WTC11 (cell line): ENCODE measurements at regions not wholly inside any gene's neighbourhood (a gene's known extent, or its start where the extent isn't known, plus 50 kb on each side); places are given as distances from the start of the nearest gene placed in this dataset.

Source experiments
- ATAC-seq: fragments of 200-7000 bp; cut with Tn5 transposase; 2 replicates; pipeline ENCODE4 v1.10.0; 2021; ENCODE audit warnings: mild to moderate bottlenecking, moderate library complexity
- CTCF ChIA-PET: fragments of 300-600 bp; sonication (Branson Sonifier 250); formaldehyde crosslinking; loops from one replicate; lab custom pipeline; 2021; ENCODE audit warnings: antibody characterized with exemption; lab: Charles Lee
- POLR2A ChIA-PET: fragments of 350-600 bp; sonication (Branson Sonifier 250); formaldehyde crosslinking; loops from one replicate; lab custom pipeline; 2021; ENCODE audit warnings: antibody characterized with exemption; lab: Charles Lee
- DNase-seq: peaks from one replicate; pipeline ENCODE4 v3.0.0; 2021; ENCODE audit warnings: low spot score
- H3K27ac Mint-ChIP-seq: 2 replicates; pipeline ENCODE4 v1.8.0; 2021; ENCODE audit warnings: mixed read lengths
- H3K27me3 Mint-ChIP-seq: 2 replicates; pipeline ENCODE4 v1.8.0; 2021; ENCODE audit warnings: low read depth, mild to moderate bottlenecking, moderate library complexity, mixed read lengths
- H3K36me3 Mint-ChIP-seq: 2 replicates; pipeline ENCODE4 v1.8.0; 2021; ENCODE audit warnings: mixed read lengths
- H3K4me1 Mint-ChIP-seq: 2 replicates; pipeline ENCODE4 v1.8.0; 2022; ENCODE audit warnings: mixed read lengths
- H3K4me3 Mint-ChIP-seq: 2 replicates; pipeline ENCODE4 v1.8.0; 2021; ENCODE audit warnings: mild to moderate bottlenecking, moderate library complexity, mixed read lengths
- H3K9me3 Mint-ChIP-seq: 2 replicates; pipeline ENCODE4 v1.8.0; 2021; ENCODE audit warnings: mixed read lengths
- CREB1 ChIP-seq: sonication (generic); formaldehyde crosslinking; IDR thresholded peaks from 2 replicates; pipeline ENCODE4 v1.8.0; 2023; ENCODE audit warnings: mild to moderate bottlenecking, missing genetic modification reagents
- E2F4 ChIP-seq: sonication (generic); formaldehyde crosslinking; IDR thresholded peaks from 2 replicates; pipeline ENCODE4 v1.8.1; 2022; ENCODE audit warnings: low read depth, mild to moderate bottlenecking, moderate library complexity, missing genetic modification reagents, borderline replicate concordance
- EMX1 ChIP-seq: fragments of 250-450 bp; sonication (Bioruptor Pico); IDR thresholded peaks from 2 replicates; pipeline ENCODE4 v1.8.0; 2021; ENCODE audit warnings: mild to moderate bottlenecking
- FOXJ3 ChIP-seq: sonication (generic); formaldehyde crosslinking; IDR thresholded peaks from 2 replicates; pipeline ENCODE4 v1.9.0; 2021; ENCODE audit warnings: missing genetic modification reagents, mild to moderate bottlenecking, borderline replicate concordance
- FOXP1 ChIP-seq: sonication (generic); formaldehyde crosslinking; IDR thresholded peaks from 2 replicates; pipeline ENCODE4 v1.8.0; 2022; ENCODE audit warnings: missing genetic modification reagents, mild to moderate bottlenecking, moderate library complexity, borderline replicate concordance
- GRHL2 ChIP-seq: fragments of 250-450 bp; sonication (Bioruptor Pico); IDR thresholded peaks from 2 replicates; pipeline ENCODE4 v1.8.0; 2022; ENCODE audit warnings: mild to moderate bottlenecking, moderate library complexity; ENCODE audit not compliant: insufficient replicate concordance, severe bottlenecking
- GTF2I ChIP-seq: fragments of 250-450 bp; sonication (Bioruptor Pico); conservative IDR thresholded peaks from 2 replicates; pipeline ENCODE4 v1.4.0; 2021; ENCODE audit warnings: mild to moderate bottlenecking
- HMGA2 ChIP-seq: fragments of 250-450 bp; sonication (Bioruptor Pico); IDR thresholded peaks from 2 replicates; pipeline ENCODE4 v1.4.0; 2021; ENCODE audit warnings: mild to moderate bottlenecking, moderate library complexity
- HMGXB4 ChIP-seq: sonication (generic); formaldehyde crosslinking; IDR thresholded peaks from 2 replicates; pipeline ENCODE4 v1.8.1; 2023; ENCODE audit warnings: mild to moderate bottlenecking, moderate library complexity, missing genetic modification reagents
- NR2C2 ChIP-seq: sonication (generic); formaldehyde crosslinking; IDR thresholded peaks from 2 replicates; pipeline ENCODE4 v1.8.0; 2022; ENCODE audit warnings: mild to moderate bottlenecking, missing genetic modification reagents
- RORB ChIP-seq: fragments of 250-450 bp; sonication (Bioruptor Pico); IDR thresholded peaks from 2 replicates; pipeline ENCODE4 v1.9.0; 2021; ENCODE audit warnings: mild to moderate bottlenecking
- TEAD1 ChIP-seq: sonication (generic); formaldehyde crosslinking; IDR thresholded peaks from 2 replicates; pipeline ENCODE4 v1.8.0; 2022; ENCODE audit warnings: mild to moderate bottlenecking, missing genetic modification reagents
- TP53 ChIP-seq: sonication (generic); formaldehyde crosslinking; IDR thresholded peaks from 2 replicates; pipeline ENCODE4 v1.8.1; 2023; ENCODE audit warnings: mild to moderate bottlenecking, missing genetic modification reagents
- ZNF121 ChIP-seq: sonication (generic); formaldehyde crosslinking; IDR thresholded peaks from 2 replicates; pipeline ENCODE4 v1.8.0; 2023; ENCODE audit warnings: missing genetic modification reagents
- ZNF317 ChIP-seq: sonication (generic); formaldehyde crosslinking; IDR thresholded peaks from 2 replicates; pipeline ENCODE4 v1.8.1; 2023; ENCODE audit warnings: low read depth, mild to moderate bottlenecking, moderate library complexity, missing genetic modification reagents, borderline replicate concordance
- ZNF423 ChIP-seq: fragments of 250-450 bp; sonication (Bioruptor Pico); IDR thresholded peaks from 2 replicates; pipeline ENCODE4 v2.1.2; 2022; ENCODE audit warnings: mild to moderate bottlenecking, moderate library complexity
- TF ChIP-seq, protein P1 (sequence below): sonication (generic); formaldehyde crosslinking; conservative IDR thresholded peaks from 2 replicates; pipeline ENCODE4 v1.8.1; 2023; ENCODE audit warnings: mild to moderate bottlenecking, low read depth, missing genetic modification reagents, moderate library complexity
- TF ChIP-seq, protein P2 (sequence below): sonication (generic); formaldehyde crosslinking; IDR thresholded peaks from 2 replicates; pipeline ENCODE4 v1.8.1; 2022; ENCODE audit warnings: mild to moderate bottlenecking, moderate library complexity, missing genetic modification reagents
- TF ChIP-seq, protein P3 (sequence below): fragments of 250-450 bp; sonication (Bioruptor Pico); IDR thresholded peaks from 2 replicates; pipeline ENCODE4 v2.1.2; 2022; ENCODE audit warnings: mild to moderate bottlenecking, moderate library complexity
- TF ChIP-seq, protein P4 (sequence below): sonication (generic); formaldehyde crosslinking; conservative IDR thresholded peaks from 2 replicates; pipeline ENCODE4 v1.8.1; 2022; ENCODE audit warnings: mild to moderate bottlenecking, missing genetic modification reagents
- TF ChIP-seq, protein P5 (sequence below): sonication (generic); formaldehyde crosslinking; IDR thresholded peaks from 2 replicates; pipeline ENCODE4 v1.8.1; 2023; ENCODE audit warnings: mild to moderate bottlenecking, missing genetic modification reagents
- TF ChIP-seq, protein P6 (sequence below): sonication (generic); formaldehyde crosslinking; IDR thresholded peaks from 2 replicates; pipeline ENCODE4 v1.8.0; 2023; ENCODE audit warnings: missing genetic modification reagents
- TF ChIP-seq, protein P7 (sequence below): fragments of 250-450 bp; sonication (Bioruptor Pico); IDR thresholded peaks from 2 replicates; pipeline ENCODE4 v1.9.0; 2021; ENCODE audit warnings: mild to moderate bottlenecking

- no peaks in the 10 kb centered on the region; the same call in 1 of the 2 replicates for H3K27me3 Mint-ChIP-seq
- no peak overlapping the region for H3K27ac Mint-ChIP-seq
- ChIA-PET CTCF (no interaction called here), POLR2A (no interaction called here)
- no peaks in the 10 kb centered on the region; the same call in 1 of the 2 replicates for H3K36me3 Mint-ChIP-seq
- no peak overlapping the region for H3K4me3 Mint-ChIP-seq
- no peak for DNase-seq
- TF ChIP-seq, protein P1, sequence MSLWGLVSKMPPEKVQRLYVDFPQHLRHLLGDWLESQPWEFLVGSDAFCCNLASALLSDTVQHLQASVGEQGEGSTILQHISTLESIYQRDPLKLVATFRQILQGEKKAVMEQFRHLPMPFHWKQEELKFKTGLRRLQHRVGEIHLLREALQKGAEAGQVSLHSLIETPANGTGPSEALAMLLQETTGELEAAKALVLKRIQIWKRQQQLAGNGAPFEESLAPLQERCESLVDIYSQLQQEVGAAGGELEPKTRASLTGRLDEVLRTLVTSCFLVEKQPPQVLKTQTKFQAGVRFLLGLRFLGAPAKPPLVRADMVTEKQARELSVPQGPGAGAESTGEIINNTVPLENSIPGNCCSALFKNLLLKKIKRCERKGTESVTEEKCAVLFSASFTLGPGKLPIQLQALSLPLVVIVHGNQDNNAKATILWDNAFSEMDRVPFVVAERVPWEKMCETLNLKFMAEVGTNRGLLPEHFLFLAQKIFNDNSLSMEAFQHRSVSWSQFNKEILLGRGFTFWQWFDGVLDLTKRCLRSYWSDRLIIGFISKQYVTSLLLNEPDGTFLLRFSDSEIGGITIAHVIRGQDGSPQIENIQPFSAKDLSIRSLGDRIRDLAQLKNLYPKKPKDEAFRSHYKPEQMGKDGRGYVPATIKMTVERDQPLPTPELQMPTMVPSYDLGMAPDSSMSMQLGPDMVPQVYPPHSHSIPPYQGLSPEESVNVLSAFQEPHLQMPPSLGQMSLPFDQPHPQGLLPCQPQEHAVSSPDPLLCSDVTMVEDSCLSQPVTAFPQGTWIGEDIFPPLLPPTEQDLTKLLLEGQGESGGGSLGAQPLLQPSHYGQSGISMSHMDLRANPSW (CRISPR knock-in tag): no peak
- TF ChIP-seq, protein P2, sequence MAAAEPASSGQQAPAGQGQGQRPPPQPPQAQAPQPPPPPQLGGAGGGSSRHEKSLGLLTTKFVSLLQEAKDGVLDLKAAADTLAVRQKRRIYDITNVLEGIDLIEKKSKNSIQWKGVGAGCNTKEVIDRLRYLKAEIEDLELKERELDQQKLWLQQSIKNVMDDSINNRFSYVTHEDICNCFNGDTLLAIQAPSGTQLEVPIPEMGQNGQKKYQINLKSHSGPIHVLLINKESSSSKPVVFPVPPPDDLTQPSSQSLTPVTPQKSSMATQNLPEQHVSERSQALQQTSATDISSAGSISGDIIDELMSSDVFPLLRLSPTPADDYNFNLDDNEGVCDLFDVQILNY (CRISPR knock-in tag): no peak
- TF ChIP-seq, protein P3, sequence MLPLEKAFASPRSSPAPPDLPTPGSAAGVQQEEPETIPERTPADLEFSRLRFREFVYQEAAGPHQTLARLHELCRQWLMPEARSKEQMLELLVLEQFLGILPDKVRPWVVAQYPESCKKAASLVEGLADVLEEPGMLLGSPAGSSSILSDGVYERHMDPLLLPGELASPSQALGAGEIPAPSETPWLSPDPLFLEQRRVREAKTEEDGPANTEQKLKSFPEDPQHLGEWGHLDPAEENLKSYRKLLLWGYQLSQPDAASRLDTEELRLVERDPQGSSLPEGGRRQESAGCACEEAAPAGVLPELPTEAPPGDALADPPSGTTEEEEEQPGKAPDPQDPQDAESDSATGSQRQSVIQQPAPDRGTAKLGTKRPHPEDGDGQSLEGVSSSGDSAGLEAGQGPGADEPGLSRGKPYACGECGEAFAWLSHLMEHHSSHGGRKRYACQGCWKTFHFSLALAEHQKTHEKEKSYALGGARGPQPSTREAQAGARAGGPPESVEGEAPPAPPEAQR (CRISPR knock-in tag): no peak
- TF ChIP-seq, protein P4, sequence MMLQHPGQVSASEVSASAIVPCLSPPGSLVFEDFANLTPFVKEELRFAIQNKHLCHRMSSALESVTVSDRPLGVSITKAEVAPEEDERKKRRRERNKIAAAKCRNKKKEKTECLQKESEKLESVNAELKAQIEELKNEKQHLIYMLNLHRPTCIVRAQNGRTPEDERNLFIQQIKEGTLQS (CRISPR knock-in tag): no peak
- TF ChIP-seq, protein P5, sequence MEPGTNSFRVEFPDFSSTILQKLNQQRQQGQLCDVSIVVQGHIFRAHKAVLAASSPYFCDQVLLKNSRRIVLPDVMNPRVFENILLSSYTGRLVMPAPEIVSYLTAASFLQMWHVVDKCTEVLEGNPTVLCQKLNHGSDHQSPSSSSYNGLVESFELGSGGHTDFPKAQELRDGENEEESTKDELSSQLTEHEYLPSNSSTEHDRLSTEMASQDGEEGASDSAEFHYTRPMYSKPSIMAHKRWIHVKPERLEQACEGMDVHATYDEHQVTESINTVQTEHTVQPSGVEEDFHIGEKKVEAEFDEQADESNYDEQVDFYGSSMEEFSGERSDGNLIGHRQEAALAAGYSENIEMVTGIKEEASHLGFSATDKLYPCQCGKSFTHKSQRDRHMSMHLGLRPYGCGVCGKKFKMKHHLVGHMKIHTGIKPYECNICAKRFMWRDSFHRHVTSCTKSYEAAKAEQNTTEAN: no peak
- no peak for TF ChIP-seq GRHL2 (CRISPR knock-in tag)
- no peak; the same call in 1 of the 2 replicates for ATAC-seq
- H3K4me1 Mint-ChIP-seq: no peaks in the 10 kb centered on the region
- H3K9me3 Mint-ChIP-seq: no peaks in the 10 kb centered on the region
Measured at GRCh38 chr6:113511100-113511499, 346.0 kb upstream of the MARCKS start.

GRCh38 chr6:113512576-113512975 is 344.6 kb upstream of the MARCKS start:
- no peak overlapping the region for H3K4me3 Mint-ChIP-seq
- ATAC-seq: no peak
- POLR2A ChIA-PET: no interaction called here
- H3K27me3 Mint-ChIP-seq: no peaks in the 10 kb centered on the region; the same call in 1 of the 2 replicates
- H3K9me3 Mint-ChIP-seq: no peaks in the 10 kb centered on the region
- TF ChIP-seq HMGA2 (no peak), TEAD1 (CRISPR knock-in tag) (no peak), E2F4 (CRISPR knock-in tag) (no peak), TP53 (no peak), ZNF121 (CRISPR knock-in tag) (no peak), RORB (CRISPR knock-in tag) (no peak), GRHL2 (CRISPR knock-in tag) (no peak), NR2C2 (CRISPR knock-in tag) (no peak), FOXP1 (CRISPR knock-in tag) (no peak), EMX1 (CRISPR knock-in tag) (no peak), ZNF423 (no peak), ZNF317 (no peak), CREB1 (CRISPR knock-in tag) (no peak), FOXJ3 (CRISPR knock-in tag) (no peak), HMGXB4 (CRISPR knock-in tag) (no peak), GTF2I (CRISPR knock-in tag) (no peak)
- TF ChIP-seq, protein P6, sequence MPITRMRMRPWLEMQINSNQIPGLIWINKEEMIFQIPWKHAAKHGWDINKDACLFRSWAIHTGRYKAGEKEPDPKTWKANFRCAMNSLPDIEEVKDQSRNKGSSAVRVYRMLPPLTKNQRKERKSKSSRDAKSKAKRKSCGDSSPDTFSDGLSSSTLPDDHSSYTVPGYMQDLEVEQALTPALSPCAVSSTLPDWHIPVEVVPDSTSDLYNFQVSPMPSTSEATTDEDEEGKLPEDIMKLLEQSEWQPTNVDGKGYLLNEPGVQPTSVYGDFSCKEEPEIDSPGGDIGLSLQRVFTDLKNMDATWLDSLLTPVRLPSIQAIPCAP (CRISPR knock-in tag): no peak
- TF ChIP-seq, protein P7, sequence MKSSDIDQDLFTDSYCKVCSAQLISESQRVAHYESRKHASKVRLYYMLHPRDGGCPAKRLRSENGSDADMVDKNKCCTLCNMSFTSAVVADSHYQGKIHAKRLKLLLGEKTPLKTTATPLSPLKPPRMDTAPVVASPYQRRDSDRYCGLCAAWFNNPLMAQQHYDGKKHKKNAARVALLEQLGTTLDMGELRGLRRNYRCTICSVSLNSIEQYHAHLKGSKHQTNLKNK: no peak
- H3K4me1 Mint-ChIP-seq: no peaks in the 10 kb centered on the region
- no peak for DNase-seq
- no peaks in the 10 kb centered on the region; the same call in 1 of the 2 replicates for H3K36me3 Mint-ChIP-seq
- H3K27ac Mint-ChIP-seq: no peak overlapping the region
- CTCF ChIA-PET: no interaction called here
